ENCODE measurements at regions not wholly inside any gene's neighbourhood (a gene's known extent, or its start where the extent isn't known, plus 50 kb on each side); places are given as distances from the start of the nearest gene placed in this dataset.

DNA sequence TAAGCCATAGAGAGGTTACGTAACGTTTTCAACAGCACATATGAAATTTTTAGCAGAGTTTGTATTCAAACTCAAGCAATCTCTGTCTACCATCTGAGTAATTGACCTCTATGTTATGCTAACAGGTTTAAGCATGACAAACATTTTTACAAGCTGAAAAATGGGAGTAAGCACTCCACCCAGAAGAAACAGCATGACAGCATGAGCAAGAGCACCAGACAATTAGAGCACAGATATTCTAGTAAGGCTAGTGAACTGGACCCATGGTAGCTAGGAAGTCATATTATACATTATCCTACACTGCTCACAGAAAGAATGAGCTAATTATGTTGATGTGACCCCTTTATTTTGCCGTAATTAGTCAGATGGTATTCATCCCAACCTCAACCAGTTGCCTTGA is 200.5 kb downstream of the PABPC4L start:
- intact Hi-C loops (cut with DNase I), result no loop called here
- Histone ChIP-seq H3K27me3 (no peaks in the 10 kb centered on the region), H3K4me1 (replicated peaks in 1 of 2) (no peaks in the 10 kb centered on the region), H3K4me3 (no peak overlapping the region), H3K36me3 (replicated peaks in 1 of 2) (no peaks in the 10 kb centered on the region), H3K9me3 (replicated peaks in 1 of 3) (no peaks in the 10 kb centered on the region), H3K27ac (no peak overlapping the region)
- TF ChIP-seq, protein P1, sequence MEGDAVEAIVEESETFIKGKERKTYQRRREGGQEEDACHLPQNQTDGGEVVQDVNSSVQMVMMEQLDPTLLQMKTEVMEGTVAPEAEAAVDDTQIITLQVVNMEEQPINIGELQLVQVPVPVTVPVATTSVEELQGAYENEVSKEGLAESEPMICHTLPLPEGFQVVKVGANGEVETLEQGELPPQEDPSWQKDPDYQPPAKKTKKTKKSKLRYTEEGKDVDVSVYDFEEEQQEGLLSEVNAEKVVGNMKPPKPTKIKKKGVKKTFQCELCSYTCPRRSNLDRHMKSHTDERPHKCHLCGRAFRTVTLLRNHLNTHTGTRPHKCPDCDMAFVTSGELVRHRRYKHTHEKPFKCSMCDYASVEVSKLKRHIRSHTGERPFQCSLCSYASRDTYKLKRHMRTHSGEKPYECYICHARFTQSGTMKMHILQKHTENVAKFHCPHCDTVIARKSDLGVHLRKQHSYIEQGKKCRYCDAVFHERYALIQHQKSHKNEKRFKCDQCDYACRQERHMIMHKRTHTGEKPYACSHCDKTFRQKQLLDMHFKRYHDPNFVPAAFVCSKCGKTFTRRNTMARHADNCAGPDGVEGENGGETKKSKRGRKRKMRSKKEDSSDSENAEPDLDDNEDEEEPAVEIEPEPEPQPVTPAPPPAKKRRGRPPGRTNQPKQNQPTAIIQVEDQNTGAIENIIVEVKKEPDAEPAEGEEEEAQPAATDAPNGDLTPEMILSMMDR (IDR thresholded peaks at IDR 0.05), result no peak
- TF ChIP-seq POLR2A (IDR thresholded peaks at IDR 0.05), result no peak
- DNase-seq, result no peak
- 79 to 92% (median 85%) methylated on average over 3 of the region's 3 CpGs for WGBS, 4 donors

DNA sequence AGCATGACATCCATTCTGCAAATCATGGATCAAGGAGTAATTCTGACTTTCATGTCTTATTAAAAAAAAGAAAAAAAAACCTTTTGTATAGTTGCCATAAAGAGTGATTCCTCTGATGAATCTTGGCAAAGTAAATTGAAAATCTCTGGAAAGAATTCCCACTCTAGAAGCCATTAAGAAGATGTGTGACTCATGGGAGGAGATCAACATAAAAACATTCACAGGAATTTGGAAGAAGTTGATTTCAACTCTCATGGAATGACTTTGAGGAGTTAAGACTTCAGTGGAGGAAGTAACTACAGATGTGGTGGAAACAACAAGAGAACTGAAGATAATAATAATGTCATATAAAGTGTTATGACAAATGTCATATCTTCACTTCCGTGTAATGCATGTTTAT is 204.2 kb downstream of the PABPC4L start:
- no peak for DNase-seq
- Histone ChIP-seq H3K4me1 (replicated peaks in 1 of 2) (no peaks in the 10 kb centered on the region), H3K36me3 (replicated peaks in 1 of 2) (no peaks in the 10 kb centered on the region), H3K4me3 (no peak overlapping the region), H3K27ac (no peak overlapping the region), H3K27me3 (no peaks in the 10 kb centered on the region), H3K9me3 (replicated peaks in 1 of 3) (no peaks in the 10 kb centered on the region)
- no peak for TF ChIP-seq POLR2A (IDR thresholded peaks at IDR 0.05)
- intact Hi-C loops (cut with DNase I), result no loop called here
- 75 to 87% (median 82%) methylated on average over 1 of the region's 1 CpG for WGBS, 4 donors

DNA sequence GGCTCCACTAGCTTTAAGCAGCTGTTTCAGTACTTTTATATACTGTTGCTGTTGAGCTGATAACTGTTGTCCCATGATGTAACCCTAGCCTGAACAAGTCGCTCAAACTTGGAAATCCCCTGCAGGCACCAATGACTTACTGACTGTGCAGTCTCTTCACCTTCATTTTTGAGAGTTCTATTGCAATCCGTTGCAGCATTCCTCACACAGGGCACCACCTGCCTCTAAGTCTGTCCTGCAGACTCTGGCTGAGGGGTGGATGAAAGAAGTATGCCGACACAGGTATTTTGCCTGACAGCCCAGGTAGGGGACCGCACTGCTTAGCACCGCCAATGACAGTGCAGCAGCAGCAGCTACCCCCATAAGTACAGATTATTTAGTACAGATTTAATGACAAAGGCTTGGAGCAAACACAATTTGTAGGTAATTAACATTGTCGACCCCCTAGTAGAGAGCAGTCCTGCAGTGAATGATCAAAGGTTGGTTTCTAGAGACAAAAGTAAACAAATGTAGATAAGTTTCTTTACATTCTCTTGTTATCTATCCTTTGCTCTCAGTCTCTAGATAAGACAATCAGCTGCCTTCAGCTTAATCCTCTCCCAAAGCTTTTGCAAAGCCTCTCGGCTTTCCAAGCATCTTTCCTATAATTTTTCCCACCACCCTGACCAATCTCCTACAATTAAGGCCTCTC is 205.0 kb downstream of the PABPC4L start:
- WGBS, 4 donors, result 81 to 89% (median 85%) methylated on average over 6 to 7 of the region's 7 CpGs

DNA sequence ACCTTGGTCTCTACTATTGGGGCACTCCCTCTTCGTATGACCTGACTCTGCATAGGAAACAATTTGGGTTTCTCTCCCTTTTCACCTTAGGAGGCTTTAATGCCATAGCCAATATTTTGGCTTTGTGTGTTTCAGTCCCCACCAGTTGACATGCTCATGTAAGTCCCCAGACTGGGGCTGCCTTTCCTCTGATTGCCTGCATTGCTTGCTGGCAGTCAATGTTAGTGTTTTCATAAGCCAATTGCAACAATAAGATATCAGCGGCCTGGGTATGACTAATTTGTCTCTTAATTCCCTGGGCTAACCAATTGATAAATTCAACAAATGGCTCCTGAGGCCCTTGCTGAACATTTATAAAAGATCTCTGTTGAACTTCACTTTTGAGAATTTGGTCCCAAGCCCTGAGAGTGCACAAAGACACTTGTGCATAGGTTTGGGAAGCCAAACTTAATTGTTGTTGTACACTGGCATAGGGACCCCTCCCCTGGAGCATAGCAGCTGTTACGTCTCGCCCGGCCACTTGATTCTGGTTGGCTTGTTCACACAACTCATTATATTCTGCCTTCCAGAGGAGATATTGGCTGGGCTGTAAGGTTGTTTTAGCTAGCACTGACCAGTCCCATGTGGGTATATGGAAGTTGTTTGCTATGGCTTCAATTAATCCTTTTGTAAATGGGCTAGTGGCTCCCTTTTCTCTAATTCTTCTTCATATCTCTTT is 206.2 kb downstream of the PABPC4L start:
- DNase-seq, result no peak
- no peak overlapping the region for H3K27ac ChIP-seq
- WGBS, 4 donors, result 84 to 97% (median 90%) methylated on average over 5 of the region's 5 CpGs
- H3K27me3 ChIP-seq, result no peaks in the 10 kb centered on the region
- H3K36me3 ChIP-seq (replicated peaks in 1 of 2), result no peaks in the 10 kb centered on the region
- no peaks in the 10 kb centered on the region for H3K9me3 ChIP-seq (replicated peaks in 1 of 3)
- H3K4me3 ChIP-seq, result no peak overlapping the region
- intact Hi-C loops (cut with DNase I), result no loop called here
- no peak for TF ChIP-seq POLR2A (IDR thresholded peaks at IDR 0.05)
- TF ChIP-seq, protein P1 (IDR thresholded peaks at IDR 0.05), result no peak
- no peaks in the 10 kb centered on the region for H3K4me1 ChIP-seq (replicated peaks in 1 of 2)

More for the DNA sequence above, 205.0 kb downstream of the PABPC4L start:
- Histone ChIP-seq H3K4me3 (no peak overlapping the region), H3K27me3 (no peaks in the 10 kb centered on the region), H3K36me3 (replicated peaks in 1 of 2) (no peaks in the 10 kb centered on the region), H3K27ac (no peak overlapping the region), H3K9me3 (replicated peaks in 1 of 3) (no peaks in the 10 kb centered on the region), H3K4me1 (replicated peaks in 1 of 2) (no peaks in the 10 kb centered on the region)
- intact Hi-C loops (cut with DNase I), result no loop called here
- DNase-seq, result no peak
- TF ChIP-seq, protein P1 (IDR thresholded peaks at IDR 0.05), result no peak
- TF ChIP-seq POLR2A (IDR thresholded peaks at IDR 0.05), result no peak

Measured in adrenal gland (tissue), 9 donors.